ENCODE measurements at regions not wholly inside any gene's neighbourhood (a gene's known extent, or its start where the extent isn't known, plus 50 kb on each side); places are given as distances from the start of the nearest gene placed in this dataset.

GRCh38 chr5:2306711-2307110 is 424.0 kb upstream of the IRX4 start:
- Histone ChIP-seq H3K27ac (ENCODE audit: low read depth, low read length) (no peak overlapping the region), H3K9me3 (ENCODE audit: insufficient read depth, low read depth, low read length) (peaks cover 6% of the 10 kb centered on the region), H3K4me3 (ENCODE audit: insufficient read depth, low read depth, low read length) (no peak overlapping the region), H3K79me2 (ENCODE audit: insufficient read depth, low read length) (no peaks in the 10 kb centered on the region), H3K4me2 (ENCODE audit: low read length) (no peak overlapping the region), H3K4me1 (ENCODE audit: insufficient read depth, low read length) (no peaks in the 10 kb centered on the region), H2AFZ (ENCODE audit: low read depth, low read length) (no peak overlapping the region), H4K20me1 (ENCODE audit: insufficient read depth, low read length) (no peaks in the 10 kb centered on the region), H3K9ac (ENCODE audit: low read length) (no peak overlapping the region), H3K36me3 (ENCODE audit: insufficient read depth, low read length) (no peaks in the 10 kb centered on the region), H3K27me3 (ENCODE audit: insufficient read depth, low read length) (no peaks in the 10 kb centered on the region)
- no peaks in the 10 kb centered on the region for H3K36me3 Mint-ChIP-seq (ENCODE audit: low read depth, unreplicated experiment)
- DNase-seq (ENCODE audit: low read depth) (no peak), FAIRE-seq (no peak)
- H3K27me3 Mint-ChIP-seq (ENCODE audit: low read depth, unreplicated experiment): peaks cover 10% of the 10 kb centered on the region
- H3K4me3 Mint-ChIP-seq (ENCODE audit: unreplicated experiment): no peak overlapping the region
- H3K27ac Mint-ChIP-seq (ENCODE audit: unreplicated experiment): no peak overlapping the region
- TF ChIP-seq, protein P1, sequence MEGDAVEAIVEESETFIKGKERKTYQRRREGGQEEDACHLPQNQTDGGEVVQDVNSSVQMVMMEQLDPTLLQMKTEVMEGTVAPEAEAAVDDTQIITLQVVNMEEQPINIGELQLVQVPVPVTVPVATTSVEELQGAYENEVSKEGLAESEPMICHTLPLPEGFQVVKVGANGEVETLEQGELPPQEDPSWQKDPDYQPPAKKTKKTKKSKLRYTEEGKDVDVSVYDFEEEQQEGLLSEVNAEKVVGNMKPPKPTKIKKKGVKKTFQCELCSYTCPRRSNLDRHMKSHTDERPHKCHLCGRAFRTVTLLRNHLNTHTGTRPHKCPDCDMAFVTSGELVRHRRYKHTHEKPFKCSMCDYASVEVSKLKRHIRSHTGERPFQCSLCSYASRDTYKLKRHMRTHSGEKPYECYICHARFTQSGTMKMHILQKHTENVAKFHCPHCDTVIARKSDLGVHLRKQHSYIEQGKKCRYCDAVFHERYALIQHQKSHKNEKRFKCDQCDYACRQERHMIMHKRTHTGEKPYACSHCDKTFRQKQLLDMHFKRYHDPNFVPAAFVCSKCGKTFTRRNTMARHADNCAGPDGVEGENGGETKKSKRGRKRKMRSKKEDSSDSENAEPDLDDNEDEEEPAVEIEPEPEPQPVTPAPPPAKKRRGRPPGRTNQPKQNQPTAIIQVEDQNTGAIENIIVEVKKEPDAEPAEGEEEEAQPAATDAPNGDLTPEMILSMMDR (IDR thresholded peaks at IDR 0.05; ENCODE audit: insufficient read depth, low read depth, low read length): no peak
- TF ChIP-seq EZH2 (IDR thresholded peaks at IDR 0.05; ENCODE audit: insufficient read depth, low read length): no peak
- H3K4me1 Mint-ChIP-seq (ENCODE audit: low read depth, unreplicated experiment): no peaks in the 10 kb centered on the region
- H3K9me3 Mint-ChIP-seq (ENCODE audit: unreplicated experiment): no peaks in the 10 kb centered on the region

DNA sequence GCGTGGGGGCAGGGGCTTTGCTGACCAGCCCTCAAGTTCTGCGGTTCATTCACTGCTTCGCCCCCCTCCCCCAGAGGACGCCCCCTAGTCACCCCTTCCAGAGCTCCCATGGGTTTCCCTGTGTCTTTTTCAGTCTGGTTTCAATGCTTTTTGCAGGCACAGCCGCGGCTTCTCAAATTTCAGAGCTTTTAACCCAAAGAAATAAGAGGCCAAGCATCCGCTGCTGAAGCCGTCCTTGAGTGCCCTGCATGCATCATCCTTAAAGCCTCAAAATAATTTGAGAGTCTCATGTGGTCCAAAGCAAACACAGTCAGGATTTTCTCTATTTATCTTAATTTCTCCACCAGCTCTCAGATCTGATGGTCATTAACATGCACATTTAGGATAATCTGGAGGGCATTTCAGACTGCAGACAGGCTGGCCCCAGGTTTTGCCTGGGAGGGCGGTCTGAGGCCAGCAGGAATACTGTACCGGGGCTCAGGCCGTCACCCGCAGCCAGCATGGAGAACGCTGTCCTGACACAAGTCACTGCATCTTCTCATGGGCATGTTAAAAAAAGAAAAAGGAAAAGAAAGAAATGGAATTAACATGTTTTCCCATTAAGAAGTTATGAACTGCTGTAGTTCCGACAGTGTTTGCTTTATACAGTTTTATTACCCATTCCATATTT is 420.8 kb upstream of the IRX4 start:
- no peaks in the 10 kb centered on the region for H3K36me3 Mint-ChIP-seq (ENCODE audit: low read depth, unreplicated experiment)
- Histone ChIP-seq H3K9me3 (ENCODE audit: insufficient read depth, low read depth, low read length) (peaks cover 12% of the 10 kb centered on the region), H3K27ac (ENCODE audit: low read depth, low read length) (no peak overlapping the region), H2AFZ (ENCODE audit: low read depth, low read length) (no peak overlapping the region), H3K27me3 (ENCODE audit: insufficient read depth, low read length) (no peaks in the 10 kb centered on the region), H3K79me2 (ENCODE audit: insufficient read depth, low read length) (no peaks in the 10 kb centered on the region), H3K4me1 (ENCODE audit: insufficient read depth, low read length) (no peaks in the 10 kb centered on the region), H4K20me1 (ENCODE audit: insufficient read depth, low read length) (no peaks in the 10 kb centered on the region), H3K9ac (ENCODE audit: low read length) (no peak overlapping the region), H3K36me3 (ENCODE audit: insufficient read depth, low read length) (no peaks in the 10 kb centered on the region), H3K4me3 (ENCODE audit: insufficient read depth, low read depth, low read length) (no peak overlapping the region), H3K4me2 (ENCODE audit: low read length) (no peak overlapping the region)
- no peaks in the 10 kb centered on the region for H3K4me1 Mint-ChIP-seq (ENCODE audit: low read depth, unreplicated experiment)
- DNase-seq (ENCODE audit: low read depth) (no peak), FAIRE-seq (no peak)
- H3K27me3 Mint-ChIP-seq (ENCODE audit: low read depth, unreplicated experiment): peaks cover 21% of the 10 kb centered on the region
- H3K9me3 Mint-ChIP-seq (ENCODE audit: unreplicated experiment): peaks cover 1% of the 10 kb centered on the region
- no peak overlapping the region for H3K27ac Mint-ChIP-seq (ENCODE audit: unreplicated experiment)
- no peak overlapping the region for H3K4me3 Mint-ChIP-seq (ENCODE audit: unreplicated experiment)
- TF ChIP-seq, protein P1 (IDR thresholded peaks at IDR 0.05; ENCODE audit: insufficient read depth, low read depth, low read length): no peak
- TF ChIP-seq EZH2 (IDR thresholded peaks at IDR 0.05; ENCODE audit: insufficient read depth, low read length): no peak

GRCh38 chr5:2302169-2302568 is 419.4 kb upstream of the IRX4 start:
- no peak overlapping the region for H3K4me2 ChIP-seq (ENCODE audit: low read length)
- TF ChIP-seq, protein P1 (IDR thresholded peaks at IDR 0.05; ENCODE audit: insufficient read depth, low read depth, low read length): no peak
- TF ChIP-seq EZH2 (IDR thresholded peaks at IDR 0.05; ENCODE audit: insufficient read depth, low read length): no peak
- no peaks in the 10 kb centered on the region for H3K27me3 ChIP-seq (ENCODE audit: insufficient read depth, low read length)
- Mint-ChIP-seq H3K27me3 (ENCODE audit: low read depth, unreplicated experiment) (peaks cover 29% of the 10 kb centered on the region), H3K9me3 (ENCODE audit: unreplicated experiment) (peaks cover 1% of the 10 kb centered on the region), H3K27ac (ENCODE audit: unreplicated experiment) (no peak overlapping the region), H3K4me3 (ENCODE audit: unreplicated experiment) (no peak overlapping the region), H3K36me3 (ENCODE audit: low read depth, unreplicated experiment) (no peaks in the 10 kb centered on the region), H3K4me1 (ENCODE audit: low read depth, unreplicated experiment) (no peaks in the 10 kb centered on the region)
- H3K4me3 ChIP-seq (ENCODE audit: insufficient read depth, low read depth, low read length): no peak overlapping the region
- H3K9me3 ChIP-seq (ENCODE audit: insufficient read depth, low read depth, low read length): peaks cover 12% of the 10 kb centered on the region
- H3K36me3 ChIP-seq (ENCODE audit: insufficient read depth, low read length): no peaks in the 10 kb centered on the region
- FAIRE-seq: no peak
- no peaks in the 10 kb centered on the region for H4K20me1 ChIP-seq (ENCODE audit: insufficient read depth, low read length)
- DNase-seq (ENCODE audit: low read depth): no peak
- no peaks in the 10 kb centered on the region for H3K79me2 ChIP-seq (ENCODE audit: insufficient read depth, low read length)
- H3K9ac ChIP-seq (ENCODE audit: low read length): no peak overlapping the region
- H3K27ac ChIP-seq (ENCODE audit: low read depth, low read length): no peak overlapping the region
- H2AFZ ChIP-seq (ENCODE audit: low read depth, low read length): no peak overlapping the region
- no peaks in the 10 kb centered on the region for H3K4me1 ChIP-seq (ENCODE audit: insufficient read depth, low read length)

Measured in astrocyte (in vitro differentiated cells and primary cell).